Hematopoietic multipotent progenitor cell treated with erythropoietin and hydrocortisone succinate and interleukin-3 and kit ligand, for 15 days (in vitro differentiated cells): ENCODE measurements at regions not wholly inside any gene's neighbourhood (a gene's known extent, or its start where the extent isn't known, plus 50 kb on each side); places are given as distances from the start of the nearest gene placed in this dataset.

Experiments used
- DNase-seq: peaks from one replicate; pipeline ENCODE4 v3.0.0-alpha.2; 2015; ENCODE audit warnings: low spot score

GRCh38 chr11:95387325-95387724 is 156.3 kb upstream of the SESN3 start:
- no peak for DNase-seq

GRCh38 chr11:95385577-95385976 is 154.6 kb upstream of the SESN3 start:
- no peak for DNase-seq

GRCh38 chr11:95379479-95379878 is 148.5 kb upstream of the SESN3 start:
- no peak for DNase-seq

DNA sequence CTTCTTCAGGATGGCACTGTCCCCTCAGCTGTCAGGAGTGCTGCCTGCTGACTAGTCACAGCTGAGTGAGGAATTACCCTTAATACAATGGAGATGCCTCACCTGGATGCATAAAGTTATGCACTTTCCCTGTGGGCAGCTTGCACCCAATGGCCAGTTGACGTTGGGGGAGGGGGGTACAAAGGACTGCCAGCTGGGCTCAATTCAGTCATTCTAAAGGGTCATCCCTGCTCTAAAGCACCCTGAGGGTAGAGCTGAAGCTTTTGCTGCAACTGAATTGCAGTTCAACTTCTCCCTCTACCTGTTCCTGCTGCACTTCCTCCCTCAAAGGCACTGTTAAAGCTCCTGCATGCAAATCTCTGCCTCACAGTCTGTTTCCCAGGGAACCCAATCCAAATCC is 147.8 kb upstream of the SESN3 start:
- no peak for DNase-seq

DNA sequence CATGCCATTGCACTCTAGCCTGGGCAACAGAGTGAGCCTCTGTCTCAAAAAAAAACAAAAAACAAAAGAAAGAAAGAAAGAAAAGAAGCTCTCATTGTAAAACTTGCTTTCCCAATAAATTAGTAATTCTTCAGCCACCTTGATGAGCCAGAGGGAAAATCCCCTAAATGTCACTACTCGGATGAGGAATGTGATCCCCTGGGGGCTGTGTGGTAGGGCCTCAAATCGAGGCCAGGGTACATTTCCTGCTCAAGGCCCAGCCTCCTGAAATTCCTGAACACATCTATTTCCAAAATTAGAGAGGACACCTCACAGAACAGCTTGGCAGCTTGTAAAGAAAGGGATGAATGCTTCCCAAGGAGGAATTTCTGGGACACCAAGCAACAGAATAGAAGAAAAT is 147.1 kb upstream of the SESN3 start:
- DNase-seq: no peak

GRCh38 chr11:95375886-95376285 is 144.9 kb upstream of the SESN3 start:
- no peak for DNase-seq

GRCh38 chr11:95375451-95375850 is 144.4 kb upstream of the SESN3 start:
- DNase-seq: no peak

GRCh38 chr11:95374105-95374504 is 143.1 kb upstream of the SESN3 start:
- no peak for DNase-seq

- no peak for DNase-seq
These were observed 142.2 kb upstream of the SESN3 start for GRCh38 chr11:95373241-95373640.

- no peak for DNase-seq
These were observed 141.2 kb upstream of the SESN3 start for GRCh38 chr11:95372097-95372656.

DNA sequence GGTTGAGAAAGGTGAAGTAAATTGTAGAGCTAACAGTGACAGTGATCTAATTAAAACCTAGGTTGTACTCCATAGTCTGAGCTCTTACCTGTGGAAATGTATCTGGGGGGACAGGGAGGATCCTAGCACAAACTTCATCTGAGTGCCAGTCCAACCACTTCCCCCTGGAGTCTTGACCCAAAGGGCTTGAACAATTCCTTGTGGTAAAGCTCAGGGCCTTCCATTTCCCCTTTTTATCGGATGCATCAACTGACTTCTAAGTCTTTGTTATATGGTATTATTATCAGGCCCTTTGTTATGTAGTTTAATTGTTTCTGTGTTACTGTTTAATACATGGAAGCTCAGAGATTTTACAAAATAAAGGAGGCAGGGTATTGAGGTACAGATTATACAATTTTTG is 140.2 kb upstream of the SESN3 start:
- DNase-seq: no peak

DNA sequence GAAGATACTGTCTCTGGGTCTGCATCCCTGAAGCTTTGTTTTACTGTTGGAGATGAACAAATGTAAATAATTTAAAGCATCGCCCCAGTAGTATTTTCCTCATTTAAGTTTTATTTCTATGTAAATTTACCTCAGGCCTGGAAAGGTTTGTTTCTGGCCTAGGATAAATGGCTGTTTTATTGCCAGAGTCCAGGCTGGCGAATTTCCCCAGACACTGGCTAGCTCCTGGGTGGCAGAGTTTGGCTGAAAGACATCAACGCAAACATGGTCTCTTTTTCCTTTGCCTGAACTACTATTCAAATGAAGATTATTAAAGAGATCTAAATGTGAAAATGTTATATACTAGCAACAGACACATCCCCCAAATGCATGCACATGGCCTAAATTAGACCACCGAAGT is 136.7 kb upstream of the SESN3 start:
- no peak for DNase-seq

DNA sequence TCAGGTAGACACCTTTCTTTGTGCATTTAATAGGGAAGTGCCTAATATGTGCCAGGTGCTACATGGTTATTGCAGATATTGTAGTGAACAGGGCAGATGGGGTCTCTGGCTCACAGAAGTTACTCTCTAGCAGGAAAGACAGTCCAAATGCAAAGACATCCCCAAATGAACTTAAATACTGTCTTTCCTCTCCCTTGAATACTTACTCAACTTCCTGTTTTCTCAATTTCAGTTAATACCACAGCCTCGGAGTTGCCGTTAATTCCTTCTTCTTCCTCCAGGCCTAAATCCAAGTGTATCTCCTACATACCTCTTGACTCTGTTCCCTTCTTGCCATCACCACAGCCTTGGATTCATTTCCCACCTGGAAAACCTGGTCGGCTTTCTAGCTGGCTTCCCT is 134.3 kb upstream of the SESN3 start:
- DNase-seq: no peak

- DNase-seq: no peak
These were observed 133.6 kb upstream of the SESN3 start for GRCh38 chr11:95364324-95365295.

- no peak for DNase-seq
These were observed 132.7 kb upstream of the SESN3 start for GRCh38 chr11:95363708-95364107.

DNA sequence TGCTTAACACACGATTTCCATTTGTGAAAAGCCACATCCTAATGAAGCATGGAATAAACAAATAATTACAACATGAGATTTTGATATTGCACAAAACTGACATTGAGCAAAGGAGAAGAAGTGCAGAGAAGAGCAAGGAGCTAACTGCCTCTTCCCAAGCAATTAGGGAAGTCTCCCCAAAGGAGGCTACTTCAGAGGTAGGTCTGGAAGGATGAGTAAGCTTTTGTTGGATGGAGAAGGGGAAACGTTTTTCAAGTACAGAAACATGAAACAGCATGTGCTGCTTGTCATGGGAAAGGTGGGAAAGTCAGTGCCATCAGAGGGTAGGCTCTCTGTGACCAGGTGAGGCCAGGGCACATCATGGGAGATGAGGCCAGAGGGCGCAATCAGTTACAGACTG is 132.2 kb upstream of the SESN3 start:
- no peak for DNase-seq

- no peak for DNase-seq
These were observed 130.2 kb upstream of the SESN3 start for GRCh38 chr11:95361180-95361579.

DNA sequence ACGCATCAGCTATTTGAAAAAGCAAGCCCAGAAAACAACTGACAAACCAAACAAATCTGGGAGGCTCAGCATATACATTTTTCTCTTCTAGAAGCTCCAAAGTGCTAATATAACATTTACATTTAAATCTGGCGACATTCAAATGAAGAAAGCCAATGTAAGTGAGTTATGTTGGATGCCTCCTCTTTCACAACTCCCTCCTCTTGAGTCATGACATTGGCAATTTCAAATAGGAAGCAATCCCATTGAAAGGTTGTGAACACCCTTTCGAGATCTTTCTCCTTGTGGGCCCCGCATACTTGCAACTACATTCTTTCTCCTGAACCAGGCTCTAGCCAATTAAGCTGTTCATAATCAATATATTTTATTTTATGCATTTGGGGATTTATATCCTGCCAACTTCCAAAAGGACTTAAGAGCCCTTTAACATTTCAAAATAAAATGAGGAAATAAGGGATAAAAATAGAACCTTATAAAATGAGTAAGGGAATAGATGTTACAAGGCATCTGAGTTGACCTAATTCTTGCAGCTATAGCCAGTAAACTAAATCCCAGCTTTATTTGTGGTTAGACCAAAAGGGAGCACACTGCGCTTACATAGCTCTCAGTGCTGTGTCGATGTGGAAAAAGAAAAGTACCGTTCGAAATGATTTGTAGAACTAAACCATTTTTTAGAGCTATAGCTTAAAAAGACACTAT is 129.5 kb upstream of the SESN3 start:
- DNase-seq: no peak

GRCh38 chr11:95359756-95360155 is 128.8 kb upstream of the SESN3 start:
- no peak for DNase-seq

DNA sequence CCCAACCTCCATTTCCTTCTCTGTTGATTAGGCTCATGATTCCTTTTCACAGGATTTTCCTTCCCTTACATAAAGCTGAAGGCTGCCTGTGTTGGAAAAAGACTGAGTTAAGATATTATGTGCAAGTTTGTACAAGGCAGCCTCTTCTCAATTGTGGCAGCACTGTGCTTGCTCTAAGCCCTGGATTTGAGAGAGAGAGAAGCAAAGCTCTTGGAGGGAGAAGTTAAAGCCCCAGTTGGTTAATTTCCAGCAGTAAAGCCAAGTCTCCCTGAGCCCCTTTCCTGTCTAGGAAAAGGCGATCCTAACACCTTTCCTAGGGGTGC is 128.3 kb upstream of the SESN3 start:
- no peak for DNase-seq

GRCh38 chr11:95358511-95359340 is 127.7 kb upstream of the SESN3 start:
- DNase-seq: no peak

- DNase-seq: no peak
These were observed 123.3 kb upstream of the SESN3 start for GRCh38 chr11:95354304-95354703.
